T-helper 1 cell treated with Interleukin-12 subunit alpha and Interleukin-12 subunit beta and Interleukin-4 antibody, amounts not matched to agents 30 μg/mL and 1 μg/mL, for 36 hours (primary cell): ENCODE measurements at regions not wholly inside any gene's neighbourhood (a gene's known extent, or its start where the extent isn't known, plus 50 kb on each side); places are given as distances from the start of the nearest gene placed in this dataset.

Experiments used
- H3K27ac Mint-ChIP-seq: one replicate; pipeline ENCODE4 v1.8.0; 2021; ENCODE audit warnings: mild to moderate bottlenecking, mixed read lengths
- H3K27me3 Mint-ChIP-seq: one replicate; pipeline ENCODE4 v1.8.0; 2021; ENCODE audit warnings: low read depth, mixed read lengths
- H3K36me3 Mint-ChIP-seq: one replicate; pipeline ENCODE4 v1.8.0; 2021; ENCODE audit warnings: low read depth, mixed read lengths
- H3K4me1 Mint-ChIP-seq: one replicate; pipeline ENCODE4 v1.8.0; 2021; ENCODE audit warnings: low read depth, mixed read lengths
- H3K4me3 Mint-ChIP-seq: one replicate; pipeline ENCODE4 v1.8.0; 2021; ENCODE audit warnings: mild to moderate bottlenecking, moderate library complexity, mixed read lengths
- H3K9me3 Mint-ChIP-seq: one replicate; pipeline ENCODE4 v1.8.0; 2021; ENCODE audit warnings: mixed read lengths

GRCh38 chr12:114743799-114744198, 59.8 kb upstream of the TBX3 start:
- Mint-ChIP-seq H3K27me3 (no peaks in the 10 kb centered on the region), H3K9me3 (no peaks in the 10 kb centered on the region), H3K4me1 (no peaks in the 10 kb centered on the region), H3K4me3 (no peak overlapping the region), H3K27ac (no peak overlapping the region), H3K36me3 (no peaks in the 10 kb centered on the region)

- Mint-ChIP-seq H3K27ac (no peak overlapping the region), H3K9me3 (no peaks in the 10 kb centered on the region), H3K4me1 (no peaks in the 10 kb centered on the region), H3K4me3 (no peak overlapping the region), H3K27me3 (no peaks in the 10 kb centered on the region), H3K36me3 (no peaks in the 10 kb centered on the region)
These were observed 59.3 kb upstream of the TBX3 start for GRCh38 chr12:114743289-114743688.

- no peak overlapping the region for H3K27ac Mint-ChIP-seq
- H3K4me1 Mint-ChIP-seq = no peaks in the 10 kb centered on the region
- no peaks in the 10 kb centered on the region for H3K27me3 Mint-ChIP-seq
- H3K9me3 Mint-ChIP-seq = no peaks in the 10 kb centered on the region
- no peaks in the 10 kb centered on the region for H3K36me3 Mint-ChIP-seq
- H3K4me3 Mint-ChIP-seq = no peak overlapping the region
These were observed 58.4 kb upstream of the TBX3 start for GRCh38 chr12:114742363-114742762.

GRCh38 chr12:114741940-114742339, 58.0 kb upstream of the TBX3 start:
- H3K27me3 Mint-ChIP-seq = peaks cover under 1% of the 10 kb centered on the region
- no peaks in the 10 kb centered on the region for H3K9me3 Mint-ChIP-seq
- no peaks in the 10 kb centered on the region for H3K4me1 Mint-ChIP-seq
- no peaks in the 10 kb centered on the region for H3K36me3 Mint-ChIP-seq
- no peak overlapping the region for H3K4me3 Mint-ChIP-seq
- no peak overlapping the region for H3K27ac Mint-ChIP-seq

GRCh38 chr12:114740448-114740847, 56.5 kb upstream of the TBX3 start:
- Mint-ChIP-seq H3K27ac (no peak overlapping the region), H3K27me3 (peaks cover 12% of the 10 kb centered on the region), H3K4me1 (no peaks in the 10 kb centered on the region), H3K36me3 (no peaks in the 10 kb centered on the region), H3K4me3 (no peak overlapping the region), H3K9me3 (no peaks in the 10 kb centered on the region)

GRCh38 chr12:114738460-114739184, 54.6 kb upstream of the TBX3 start:
- no peak overlapping the region for H3K27ac Mint-ChIP-seq
- no peak overlapping the region for H3K4me3 Mint-ChIP-seq
- H3K4me1 Mint-ChIP-seq = no peaks in the 10 kb centered on the region
- H3K36me3 Mint-ChIP-seq = no peaks in the 10 kb centered on the region
- no peaks in the 10 kb centered on the region for H3K9me3 Mint-ChIP-seq
- H3K27me3 Mint-ChIP-seq = peaks cover 20% of the 10 kb centered on the region

GRCh38 chr12:114735680-114736374, 51.9 kb upstream of the TBX3 start:
- Mint-ChIP-seq H3K4me3 (no peak overlapping the region), H3K27ac (no peak overlapping the region), H3K36me3 (no peaks in the 10 kb centered on the region), H3K4me1 (no peaks in the 10 kb centered on the region), H3K27me3 (peaks cover 20% of the 10 kb centered on the region), H3K9me3 (no peaks in the 10 kb centered on the region)

GRCh38 chr12:114735011-114735410, 51.0 kb upstream of the TBX3 start:
- Mint-ChIP-seq H3K9me3 (no peaks in the 10 kb centered on the region), H3K4me1 (no peaks in the 10 kb centered on the region), H3K27me3 (peaks cover 20% of the 10 kb centered on the region), H3K4me3 (no peak overlapping the region), H3K36me3 (no peaks in the 10 kb centered on the region), H3K27ac (no peak overlapping the region)

GRCh38 chr12:114733919-114734318, 49.9 kb upstream of the TBX3 start:
- no peaks in the 10 kb centered on the region for H3K36me3 Mint-ChIP-seq
- H3K9me3 Mint-ChIP-seq = no peaks in the 10 kb centered on the region
- no peak overlapping the region for H3K4me3 Mint-ChIP-seq
- no peak overlapping the region for H3K27ac Mint-ChIP-seq
- peaks cover 20% of the 10 kb centered on the region for H3K27me3 Mint-ChIP-seq
- no peaks in the 10 kb centered on the region for H3K4me1 Mint-ChIP-seq
